ENCODE measurements at regions not wholly inside any gene's neighbourhood (a gene's known extent, or its start where the extent isn't known, plus 50 kb on each side); places are given as distances from the start of the nearest gene placed in this dataset.

DNA sequence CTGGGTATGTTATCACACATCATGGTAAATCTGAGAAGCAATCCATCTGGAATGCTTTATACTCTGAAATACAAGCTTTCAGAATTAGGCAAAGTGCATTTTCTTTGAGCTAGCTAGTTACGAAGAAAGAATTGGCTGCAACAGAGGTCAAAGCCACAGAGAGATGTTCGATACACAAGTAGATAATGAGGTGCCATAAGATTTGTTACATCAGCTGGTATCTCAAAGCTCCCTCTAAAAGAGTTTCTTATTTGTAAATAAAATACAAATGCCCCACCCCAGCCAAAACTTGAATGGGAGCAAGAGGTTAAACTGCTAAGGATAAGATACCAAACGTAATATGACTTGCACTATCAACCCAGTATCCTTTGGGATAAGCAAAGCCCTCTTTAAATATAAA is 84.0 kb upstream of the SLCO3A1 start:
- dilution Hi-C loops (cut with MboI; ENCODE audit: extremely low pct_ligation_motif_present, low sequenced_read_pairs) = no loop called here
- no peaks in the 10 kb centered on the region for H3K36me3 ChIP-seq (ENCODE audit: control insufficient read depth in 2 of 2, extremely low read depth in 1 of 2, insufficient read depth in 2 of 2, low read length in 2 of 2)
- no peak overlapping the region for H2AFZ ChIP-seq (ENCODE audit: control insufficient read depth, low read length)
- no peak for DNase-seq (ENCODE audit: low read depth, low spot score)
- H3K9ac ChIP-seq (ENCODE audit: control insufficient read depth, extremely low read depth, insufficient read depth, low read length) = no peak overlapping the region
- no peaks in the 10 kb centered on the region for H3K27me3 ChIP-seq (ENCODE audit: control insufficient read depth, extremely low read depth, insufficient read depth, low read length)
- H3K4me3 ChIP-seq (ENCODE audit: control insufficient read depth in 2 of 3, extremely low read depth in 1 of 3, insufficient read depth in 2 of 3, low read depth in 1 of 3, low read length in 3 of 3) = no peak overlapping the region
- no peaks in the 10 kb centered on the region for H3K9me3 ChIP-seq (ENCODE audit: control insufficient read depth, low read depth, low read length)
- no peak overlapping the region for H3K4me2 ChIP-seq (ENCODE audit: control insufficient read depth, extremely low read depth, insufficient read depth, low read depth, low read length)
- H3K4me1 ChIP-seq (ENCODE audit: control insufficient read depth, extremely low read depth, insufficient read depth, low read length) = no peaks in the 10 kb centered on the region
- FAIRE-seq = no peak
- H3K27ac ChIP-seq (ENCODE audit: control insufficient read depth, insufficient read depth, low read length) = no peak overlapping the region
- no peaks in the 10 kb centered on the region for H3K9me1 ChIP-seq (ENCODE audit: control insufficient read depth, extremely low read depth, insufficient read depth, low read length)
- no peaks in the 10 kb centered on the region for H4K20me1 ChIP-seq (ENCODE audit: control insufficient read depth, extremely low read depth, insufficient read depth, low read length)
- TF ChIP-seq EZH2 (IDR thresholded peaks at IDR 0.05; ENCODE audit: low read length) = no peak
- H3K79me2 ChIP-seq (ENCODE audit: control insufficient read depth, insufficient read depth, low read length) = no peaks in the 10 kb centered on the region

DNA sequence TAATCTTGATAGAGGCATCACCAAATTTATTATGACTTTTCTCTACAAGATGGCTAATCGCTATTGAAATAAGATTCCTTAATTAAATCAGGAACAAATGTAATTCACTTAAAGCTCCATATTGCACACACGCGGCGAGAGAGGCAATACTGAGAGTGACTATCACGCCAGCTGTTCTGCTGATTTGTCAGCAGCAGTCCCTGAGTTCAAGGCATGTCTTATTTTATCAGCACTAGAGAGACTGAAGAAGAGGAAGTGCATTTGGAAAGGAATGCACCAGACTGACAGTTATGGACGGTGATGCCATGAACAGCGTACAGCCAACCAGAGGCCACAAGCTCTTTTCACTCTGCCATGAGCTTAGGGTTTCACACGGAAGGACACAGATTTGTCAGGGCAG is 83.6 kb upstream of the SLCO3A1 start:
- Histone ChIP-seq H4K20me1 (ENCODE audit: control insufficient read depth, extremely low read depth, insufficient read depth, low read length) (no peaks in the 10 kb centered on the region), H3K4me1 (ENCODE audit: control insufficient read depth, extremely low read depth, insufficient read depth, low read length) (no peaks in the 10 kb centered on the region), H3K9me1 (ENCODE audit: control insufficient read depth, extremely low read depth, insufficient read depth, low read length) (no peaks in the 10 kb centered on the region), H3K9ac (ENCODE audit: control insufficient read depth, extremely low read depth, insufficient read depth, low read length) (no peak overlapping the region), H3K79me2 (ENCODE audit: control insufficient read depth, insufficient read depth, low read length) (no peaks in the 10 kb centered on the region), H2AFZ (ENCODE audit: control insufficient read depth, low read length) (no peak overlapping the region), H3K4me2 (ENCODE audit: control insufficient read depth, extremely low read depth, insufficient read depth, low read depth, low read length) (no peak overlapping the region), H3K27ac (ENCODE audit: control insufficient read depth, insufficient read depth, low read length) (no peak overlapping the region), H3K9me3 (ENCODE audit: control insufficient read depth, low read depth, low read length) (no peaks in the 10 kb centered on the region), H3K27me3 (ENCODE audit: control insufficient read depth, extremely low read depth, insufficient read depth, low read length) (no peaks in the 10 kb centered on the region), H3K4me3 (ENCODE audit: control insufficient read depth in 2 of 3, extremely low read depth in 1 of 3, insufficient read depth in 2 of 3, low read depth in 1 of 3, low read length in 3 of 3) (no peak overlapping the region), H3K36me3 (ENCODE audit: control insufficient read depth in 2 of 2, extremely low read depth in 1 of 2, insufficient read depth in 2 of 2, low read length in 2 of 2) (no peaks in the 10 kb centered on the region)
- FAIRE-seq (no peak), DNase-seq (ENCODE audit: low read depth, low spot score) (no peak)
- TF ChIP-seq, protein P1, sequence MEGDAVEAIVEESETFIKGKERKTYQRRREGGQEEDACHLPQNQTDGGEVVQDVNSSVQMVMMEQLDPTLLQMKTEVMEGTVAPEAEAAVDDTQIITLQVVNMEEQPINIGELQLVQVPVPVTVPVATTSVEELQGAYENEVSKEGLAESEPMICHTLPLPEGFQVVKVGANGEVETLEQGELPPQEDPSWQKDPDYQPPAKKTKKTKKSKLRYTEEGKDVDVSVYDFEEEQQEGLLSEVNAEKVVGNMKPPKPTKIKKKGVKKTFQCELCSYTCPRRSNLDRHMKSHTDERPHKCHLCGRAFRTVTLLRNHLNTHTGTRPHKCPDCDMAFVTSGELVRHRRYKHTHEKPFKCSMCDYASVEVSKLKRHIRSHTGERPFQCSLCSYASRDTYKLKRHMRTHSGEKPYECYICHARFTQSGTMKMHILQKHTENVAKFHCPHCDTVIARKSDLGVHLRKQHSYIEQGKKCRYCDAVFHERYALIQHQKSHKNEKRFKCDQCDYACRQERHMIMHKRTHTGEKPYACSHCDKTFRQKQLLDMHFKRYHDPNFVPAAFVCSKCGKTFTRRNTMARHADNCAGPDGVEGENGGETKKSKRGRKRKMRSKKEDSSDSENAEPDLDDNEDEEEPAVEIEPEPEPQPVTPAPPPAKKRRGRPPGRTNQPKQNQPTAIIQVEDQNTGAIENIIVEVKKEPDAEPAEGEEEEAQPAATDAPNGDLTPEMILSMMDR (optimal IDR thresholded peaks at IDR 0.05 in 1 of 3, IDR thresholded peaks at IDR 0.05 in 1 of 3, conservative IDR thresholded peaks at IDR 0.05 in 1 of 3; ENCODE audit: extremely low read depth in 1 of 3, insufficient read depth in 2 of 3, low read length in 3 of 3) = no peak
- no peak for TF ChIP-seq EZH2 (IDR thresholded peaks at IDR 0.05; ENCODE audit: low read length)
- dilution Hi-C loops (cut with MboI; ENCODE audit: extremely low pct_ligation_motif_present, low sequenced_read_pairs) = no loop called here

DNA sequence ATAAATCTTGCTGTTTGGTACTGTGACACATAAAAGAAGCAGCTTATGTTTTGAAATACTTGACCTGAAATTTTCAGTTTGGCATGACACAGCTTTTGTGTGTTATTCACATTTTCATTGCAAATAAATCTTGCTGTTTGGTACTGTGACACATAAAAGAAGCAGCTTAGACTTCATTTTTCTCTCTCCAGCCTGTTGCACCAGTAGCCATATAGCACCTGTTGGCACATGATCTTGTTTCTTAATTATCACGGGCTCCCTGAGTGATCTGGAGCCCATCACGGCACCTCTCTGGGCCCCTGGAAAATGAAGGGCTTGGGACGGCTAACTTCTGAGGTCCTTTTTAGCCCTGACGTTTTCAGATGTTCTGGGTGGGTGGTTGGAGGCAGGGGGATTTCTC is 77.4 kb upstream of the SLCO3A1 start:
- Histone ChIP-seq H3K9me1 (ENCODE audit: control insufficient read depth, extremely low read depth, insufficient read depth, low read length) (no peaks in the 10 kb centered on the region), H3K4me1 (ENCODE audit: control insufficient read depth, extremely low read depth, insufficient read depth, low read length) (no peaks in the 10 kb centered on the region), H3K4me2 (ENCODE audit: control insufficient read depth, extremely low read depth, insufficient read depth, low read depth, low read length) (no peak overlapping the region), H3K4me3 (ENCODE audit: control insufficient read depth in 2 of 3, extremely low read depth in 1 of 3, insufficient read depth in 2 of 3, low read depth in 1 of 3, low read length in 3 of 3) (no peak overlapping the region), H3K9ac (ENCODE audit: control insufficient read depth, extremely low read depth, insufficient read depth, low read length) (no peak overlapping the region), H3K9me3 (ENCODE audit: control insufficient read depth, low read depth, low read length) (no peaks in the 10 kb centered on the region), H3K27ac (ENCODE audit: control insufficient read depth, insufficient read depth, low read length) (no peak overlapping the region), H3K36me3 (ENCODE audit: control insufficient read depth in 2 of 2, extremely low read depth in 1 of 2, insufficient read depth in 2 of 2, low read length in 2 of 2) (no peaks in the 10 kb centered on the region), H3K27me3 (ENCODE audit: control insufficient read depth, extremely low read depth, insufficient read depth, low read length) (no peaks in the 10 kb centered on the region), H4K20me1 (ENCODE audit: control insufficient read depth, extremely low read depth, insufficient read depth, low read length) (no peaks in the 10 kb centered on the region), H3K79me2 (ENCODE audit: control insufficient read depth, insufficient read depth, low read length) (no peaks in the 10 kb centered on the region), H2AFZ (ENCODE audit: control insufficient read depth, low read length) (no peak overlapping the region)
- peak; percentile 17 for FAIRE-seq
- dilution Hi-C loops (cut with MboI; ENCODE audit: extremely low pct_ligation_motif_present, low sequenced_read_pairs) = no loop called here
- DNase-seq (ENCODE audit: low read depth, low spot score) = no peak
- TF ChIP-seq, protein P1 (optimal IDR thresholded peaks at IDR 0.05 in 1 of 3, IDR thresholded peaks at IDR 0.05 in 1 of 3, conservative IDR thresholded peaks at IDR 0.05 in 1 of 3; ENCODE audit: extremely low read depth in 1 of 3, insufficient read depth in 2 of 3, low read length in 3 of 3) = no peak
- no peak for TF ChIP-seq EZH2 (IDR thresholded peaks at IDR 0.05; ENCODE audit: low read length)

Measured in keratinocyte (primary cell).